ENCODE measurements at regions not wholly inside any gene's neighbourhood (a gene's known extent, or its start where the extent isn't known, plus 50 kb on each side); places are given as distances from the start of the nearest gene placed in this dataset.

DNA sequence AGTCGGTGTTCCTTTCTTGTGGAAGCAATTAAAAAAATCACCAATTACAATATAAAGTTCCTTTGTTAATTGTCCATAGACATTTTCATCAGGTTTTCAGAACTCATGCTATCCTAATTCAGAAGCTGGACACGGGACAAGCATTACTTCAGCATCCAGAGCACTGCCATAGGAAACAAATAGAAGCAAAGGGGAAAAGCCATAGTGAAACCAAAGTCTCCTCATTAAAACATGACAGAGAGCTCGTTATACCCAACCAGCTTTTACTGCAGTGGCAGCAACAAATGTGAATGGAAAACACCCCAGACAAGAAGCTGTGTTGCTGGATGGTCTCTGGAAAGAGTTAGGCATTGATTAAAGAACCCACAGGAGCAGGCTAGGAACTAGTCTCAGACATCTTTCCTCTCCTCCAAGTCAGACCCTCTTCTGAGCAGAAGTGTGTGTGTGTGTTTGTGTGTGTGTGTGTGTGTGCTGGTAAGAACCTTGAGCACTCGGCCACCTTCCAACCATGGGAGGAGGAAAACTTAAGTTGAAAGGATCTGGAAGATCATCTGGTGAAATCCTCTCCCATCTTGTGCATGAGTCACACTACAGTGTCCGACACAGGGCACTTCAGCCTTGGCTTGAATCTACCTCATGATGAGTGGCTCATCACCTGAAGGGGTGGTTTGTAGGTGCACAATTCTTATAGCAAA is 162.6 kb upstream of the ADAMTS16 start:
- Mint-ChIP-seq H3K4me1 (ENCODE audit: low read depth, unreplicated experiment) (no peaks in the 10 kb centered on the region), H3K36me3 (ENCODE audit: insufficient read depth, unreplicated experiment) (no peaks in the 10 kb centered on the region), H3K9me3 (ENCODE audit: low read depth, unreplicated experiment) (peaks cover 18% of the 10 kb centered on the region), H3K4me3 (ENCODE audit: low read depth, unreplicated experiment) (no peak overlapping the region), H3K27ac (ENCODE audit: unreplicated experiment) (no peak overlapping the region), H3K27me3 (ENCODE audit: unreplicated experiment) (no peaks in the 10 kb centered on the region)
- no peak for DNase-seq
- intact Hi-C loops (cut with micrococcal nuclease; ENCODE audit: unreplicated experiment), result no loop called here
- CTCF ChIA-PET, result no interaction called here
- no TSS peak for BruUV-seq (replicated peaks)
- TF ChIP-seq, protein P1, sequence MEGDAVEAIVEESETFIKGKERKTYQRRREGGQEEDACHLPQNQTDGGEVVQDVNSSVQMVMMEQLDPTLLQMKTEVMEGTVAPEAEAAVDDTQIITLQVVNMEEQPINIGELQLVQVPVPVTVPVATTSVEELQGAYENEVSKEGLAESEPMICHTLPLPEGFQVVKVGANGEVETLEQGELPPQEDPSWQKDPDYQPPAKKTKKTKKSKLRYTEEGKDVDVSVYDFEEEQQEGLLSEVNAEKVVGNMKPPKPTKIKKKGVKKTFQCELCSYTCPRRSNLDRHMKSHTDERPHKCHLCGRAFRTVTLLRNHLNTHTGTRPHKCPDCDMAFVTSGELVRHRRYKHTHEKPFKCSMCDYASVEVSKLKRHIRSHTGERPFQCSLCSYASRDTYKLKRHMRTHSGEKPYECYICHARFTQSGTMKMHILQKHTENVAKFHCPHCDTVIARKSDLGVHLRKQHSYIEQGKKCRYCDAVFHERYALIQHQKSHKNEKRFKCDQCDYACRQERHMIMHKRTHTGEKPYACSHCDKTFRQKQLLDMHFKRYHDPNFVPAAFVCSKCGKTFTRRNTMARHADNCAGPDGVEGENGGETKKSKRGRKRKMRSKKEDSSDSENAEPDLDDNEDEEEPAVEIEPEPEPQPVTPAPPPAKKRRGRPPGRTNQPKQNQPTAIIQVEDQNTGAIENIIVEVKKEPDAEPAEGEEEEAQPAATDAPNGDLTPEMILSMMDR (IDR thresholded peaks at IDR 0.05; ENCODE audit: unreplicated experiment), result no peak

DNA sequence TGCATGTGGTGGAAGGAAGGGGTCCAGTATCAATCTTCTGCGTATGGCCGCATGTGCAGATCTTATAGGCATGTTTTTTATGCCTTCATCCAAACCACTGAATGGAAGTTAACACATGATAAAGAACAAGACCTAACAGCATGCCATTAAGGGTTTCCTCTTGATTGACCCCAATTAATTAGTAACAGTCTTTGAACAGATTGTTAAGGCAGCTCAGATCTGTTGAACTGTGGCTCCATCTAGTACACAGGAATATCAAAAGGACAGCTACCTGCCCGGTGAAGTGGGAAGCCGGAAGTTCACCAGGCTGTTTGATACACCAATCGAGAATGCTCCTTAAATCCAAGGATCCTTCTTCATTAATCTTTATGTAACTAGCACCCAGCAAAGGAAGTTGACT is 159.9 kb upstream of the ADAMTS16 start:
- BruUV-seq (replicated peaks), result no TSS peak
- CTCF ChIA-PET, result no interaction called here

DNA sequence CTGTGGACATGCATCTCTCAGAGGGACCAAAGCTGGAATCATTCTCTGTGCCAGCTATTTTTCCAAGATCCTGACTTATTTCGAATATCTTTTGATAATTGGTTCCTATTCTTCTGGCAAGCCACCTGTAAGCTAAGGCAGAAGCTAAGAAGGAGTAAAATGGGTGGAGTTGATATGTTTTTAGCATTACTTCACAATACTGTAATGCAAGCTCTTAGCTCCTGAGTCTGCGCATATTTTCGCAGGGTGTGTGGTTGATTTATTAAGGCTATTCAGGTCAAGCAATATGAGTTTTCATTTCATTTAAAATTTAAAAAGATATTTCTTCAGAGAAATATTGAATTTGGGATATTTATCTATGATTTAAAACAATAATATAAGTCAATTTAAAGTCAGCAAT is 158.5 kb upstream of the ADAMTS16 start:
- Mint-ChIP-seq H3K27ac (ENCODE audit: unreplicated experiment) (no peak overlapping the region), H3K4me1 (ENCODE audit: low read depth, unreplicated experiment) (no peaks in the 10 kb centered on the region), H3K27me3 (ENCODE audit: unreplicated experiment) (no peaks in the 10 kb centered on the region), H3K9me3 (ENCODE audit: low read depth, unreplicated experiment) (peaks cover 4% of the 10 kb centered on the region), H3K36me3 (ENCODE audit: insufficient read depth, unreplicated experiment) (no peaks in the 10 kb centered on the region), H3K4me3 (ENCODE audit: low read depth, unreplicated experiment) (no peak overlapping the region)
- BruUV-seq (replicated peaks), result no TSS peak
- DNase-seq, result no peak
- TF ChIP-seq, protein P1 (IDR thresholded peaks at IDR 0.05; ENCODE audit: unreplicated experiment), result no peak
- CTCF ChIA-PET, result no interaction called here
- intact Hi-C loops (cut with micrococcal nuclease; ENCODE audit: unreplicated experiment), result no loop called here

More for the DNA sequence above, 159.9 kb upstream of the ADAMTS16 start:
- DNase-seq, result no peak
- Mint-ChIP-seq H3K9me3 (ENCODE audit: low read depth, unreplicated experiment) (peaks cover 5% of the 10 kb centered on the region), H3K27ac (ENCODE audit: unreplicated experiment) (no peak overlapping the region), H3K4me1 (ENCODE audit: low read depth, unreplicated experiment) (no peaks in the 10 kb centered on the region), H3K4me3 (ENCODE audit: low read depth, unreplicated experiment) (no peak overlapping the region), H3K36me3 (ENCODE audit: insufficient read depth, unreplicated experiment) (no peaks in the 10 kb centered on the region), H3K27me3 (ENCODE audit: unreplicated experiment) (no peaks in the 10 kb centered on the region)
- TF ChIP-seq, protein P1 (IDR thresholded peaks at IDR 0.05; ENCODE audit: unreplicated experiment), result no peak
- intact Hi-C loops (cut with micrococcal nuclease; ENCODE audit: unreplicated experiment), result no loop called here

DNA sequence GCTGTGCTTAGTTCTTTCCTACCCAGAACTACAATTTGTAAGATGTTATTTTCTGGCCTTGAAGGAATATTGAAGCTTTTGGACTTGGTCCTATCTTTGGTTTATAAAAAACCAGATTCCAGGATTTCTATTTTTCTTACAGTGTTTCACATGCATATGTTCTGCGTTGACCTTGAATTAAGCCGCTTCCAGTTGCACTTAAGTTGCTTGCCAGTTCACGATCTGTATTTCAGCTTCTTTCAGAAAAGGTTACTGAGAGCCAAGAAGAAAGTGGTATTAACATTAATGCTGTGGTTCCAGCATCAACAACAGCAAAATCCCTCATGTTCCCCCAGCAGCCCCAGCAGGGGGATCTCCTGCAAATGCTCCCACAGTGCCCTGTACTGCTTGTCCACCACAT is 156.4 kb upstream of the ADAMTS16 start:
- H3K9me3 Mint-ChIP-seq (ENCODE audit: low read depth, unreplicated experiment), result peaks cover 9% of the 10 kb centered on the region
- H3K4me1 Mint-ChIP-seq (ENCODE audit: low read depth, unreplicated experiment), result no peaks in the 10 kb centered on the region
- intact Hi-C loops (cut with micrococcal nuclease; ENCODE audit: unreplicated experiment), result no loop called here
- CTCF ChIA-PET, result interaction anchor here (0.5 kb wide), 1 partner anchor 8 kb away, joined by 3 read pairs; no protein-coding TSS in a partner anchor
- H3K4me3 Mint-ChIP-seq (ENCODE audit: low read depth, unreplicated experiment), result no peak overlapping the region
- no peak for DNase-seq
- H3K36me3 Mint-ChIP-seq (ENCODE audit: insufficient read depth, unreplicated experiment), result no peaks in the 10 kb centered on the region
- no peak overlapping the region for H3K27ac Mint-ChIP-seq (ENCODE audit: unreplicated experiment)
- H3K27me3 Mint-ChIP-seq (ENCODE audit: unreplicated experiment), result no peaks in the 10 kb centered on the region
- BruUV-seq (replicated peaks), result no TSS peak
- TF ChIP-seq, protein P1 (IDR thresholded peaks at IDR 0.05; ENCODE audit: unreplicated experiment), result no peak
